GM18505 (cell line): ENCODE measurements at regions not wholly inside any gene's neighbourhood (a gene's known extent, or its start where the extent isn't known, plus 50 kb on each side); places are given as distances from the start of the nearest gene placed in this dataset.

Experiments
- ATAC-seq: cut with Tn5 transposase; IDR thresholded peaks from one replicate; pipeline ENCODE4 v1.9.1; 2021; ENCODE audit not compliant: unreplicated experiment
- POLR2A ChIP-seq: IDR thresholded peaks from 4 replicates; pipeline ENCODE4 v1.6.1; 2011; ENCODE audit warnings: borderline replicate concordance; ENCODE audit not compliant: insufficient read depth, insufficient read length; ENCODE audit errors: extremely low read depth

- ATAC-seq, result no peak
- TF ChIP-seq POLR2A, result no peak
These were observed 175.1 kb downstream of the SHQ1 start for GRCh38 chr3:72673011-72673771.

- ATAC-seq, result no peak
- TF ChIP-seq POLR2A, result no peak
These were observed 179.0 kb downstream of the SHQ1 start for GRCh38 chr3:72669224-72669623.

DNA sequence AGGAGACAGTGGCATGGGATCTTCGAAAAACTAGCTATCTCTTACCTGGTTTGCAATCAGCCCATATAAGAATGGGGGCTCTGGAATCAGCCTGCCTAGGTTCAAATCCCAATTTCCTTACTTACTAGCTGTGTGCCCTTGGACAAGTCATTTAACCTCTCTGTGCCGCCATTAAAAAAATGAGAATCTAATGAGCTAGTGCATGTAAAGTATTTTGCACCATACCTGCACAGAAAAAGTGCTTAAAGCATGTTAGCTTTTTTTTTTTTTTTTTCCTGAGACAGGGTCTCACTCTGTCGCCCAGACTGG is 181.8 kb downstream of the SHQ1 start:
- no peak for ATAC-seq
- no peak for TF ChIP-seq POLR2A

DNA sequence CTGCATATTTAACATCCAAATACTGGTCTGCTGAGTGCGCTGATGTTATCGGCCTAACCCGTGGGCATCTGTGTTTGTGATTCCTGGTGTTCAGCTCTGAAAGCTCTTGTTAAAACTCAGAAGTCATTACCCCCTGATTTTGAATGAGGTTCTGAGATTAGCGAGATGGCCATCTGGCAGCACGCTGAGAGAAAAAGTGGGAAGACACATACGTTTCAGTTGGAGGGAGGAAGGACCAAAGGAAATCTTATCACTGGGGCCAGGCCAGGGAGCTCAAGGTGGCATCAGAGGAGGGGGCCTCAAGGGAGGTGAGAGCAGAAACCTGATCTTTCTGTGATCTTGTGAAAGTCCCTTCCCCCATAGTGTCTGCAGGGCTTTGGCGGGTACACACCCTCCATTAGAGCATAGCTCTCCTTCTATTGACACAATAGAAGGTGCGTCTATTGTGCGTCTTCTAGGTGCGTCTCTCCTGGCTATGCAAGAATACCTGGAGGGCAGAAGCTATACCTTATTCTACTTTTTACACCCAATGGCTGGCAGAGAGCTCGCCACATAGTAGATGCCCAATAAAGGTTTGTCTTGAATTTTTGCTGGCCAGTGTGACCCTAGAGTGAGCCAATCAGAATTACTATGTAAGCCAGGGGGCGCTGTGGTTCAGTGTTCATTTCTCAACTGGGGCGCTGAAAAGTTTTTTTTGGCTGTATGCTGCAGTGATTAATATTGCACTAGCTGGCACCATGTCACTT is 182.4 kb downstream of the SHQ1 start:
- no peak for TF ChIP-seq POLR2A
- no peak for ATAC-seq

DNA sequence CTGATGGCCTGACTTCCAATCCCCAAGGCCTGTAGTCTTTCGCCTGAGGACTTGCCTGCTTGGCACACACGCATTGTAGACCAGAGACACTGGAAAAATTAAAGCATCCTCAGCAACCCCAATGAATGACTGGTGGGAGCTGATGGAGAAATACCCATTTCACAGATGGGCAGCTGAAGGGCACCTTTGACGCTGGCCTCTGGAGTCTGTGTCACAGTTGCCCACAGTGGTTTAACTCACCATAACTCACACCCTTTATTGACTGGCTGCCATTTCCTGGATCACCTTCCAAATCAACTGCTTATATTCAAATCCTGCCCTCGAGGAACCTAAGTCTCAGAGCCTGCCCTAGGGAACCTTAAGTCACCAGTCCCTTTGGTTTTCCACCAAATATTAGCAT is 183.1 kb downstream of the SHQ1 start:
- ATAC-seq, result no peak
- TF ChIP-seq POLR2A, result no peak

- TF ChIP-seq POLR2A, result no peak
- ATAC-seq, result no peak
These were observed 183.9 kb downstream of the SHQ1 start for GRCh38 chr3:72664184-72664975.

- no peak for ATAC-seq
- TF ChIP-seq POLR2A, result no peak
These were observed 184.8 kb downstream of the SHQ1 start for GRCh38 chr3:72663429-72663828.

GRCh38 chr3:72661115-72661457 is 187.2 kb downstream of the SHQ1 start:
- ATAC-seq, result no peak
- no peak for TF ChIP-seq POLR2A

DNA sequence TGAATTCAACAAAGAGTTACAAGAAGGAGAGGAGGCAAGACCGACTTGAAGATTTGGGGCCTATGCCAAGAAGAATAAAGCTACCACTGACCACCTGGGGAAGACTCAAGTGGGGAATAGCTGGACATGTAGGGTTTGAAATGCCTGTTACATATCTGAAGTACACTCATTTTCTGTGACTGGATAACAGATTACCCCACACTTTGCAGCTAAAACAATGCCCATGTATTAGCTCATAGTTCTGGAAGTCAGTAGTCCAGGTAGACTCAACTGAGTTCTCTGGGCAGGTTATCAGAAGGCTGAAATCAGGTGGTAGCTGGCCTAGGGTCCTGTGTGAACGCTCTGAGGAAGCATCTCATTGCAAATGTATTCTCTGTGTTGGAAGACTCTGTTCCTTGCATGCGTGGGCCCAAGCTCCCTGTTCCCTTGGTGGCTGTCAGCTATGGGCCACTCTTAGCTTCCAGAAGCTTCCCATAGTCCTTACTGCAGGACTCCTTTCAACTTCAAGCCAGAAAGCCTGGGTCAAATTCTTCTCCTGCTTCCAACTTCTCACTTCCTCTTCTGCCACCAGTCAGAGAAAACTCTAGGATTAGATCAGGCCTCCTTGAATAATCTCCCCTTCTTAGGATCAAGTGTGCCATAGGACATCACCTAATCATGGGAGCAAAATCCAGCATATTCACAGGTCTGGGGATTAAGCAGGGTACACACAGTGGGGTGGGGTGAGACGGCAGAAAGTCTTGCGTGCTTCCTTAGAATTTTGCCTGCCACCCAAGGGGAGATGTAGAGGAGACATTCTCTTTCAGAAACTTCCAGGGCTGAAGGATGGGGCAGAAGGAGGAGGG is 187.8 kb downstream of the SHQ1 start:
- no peak for TF ChIP-seq POLR2A
- ATAC-seq, result no peak

DNA sequence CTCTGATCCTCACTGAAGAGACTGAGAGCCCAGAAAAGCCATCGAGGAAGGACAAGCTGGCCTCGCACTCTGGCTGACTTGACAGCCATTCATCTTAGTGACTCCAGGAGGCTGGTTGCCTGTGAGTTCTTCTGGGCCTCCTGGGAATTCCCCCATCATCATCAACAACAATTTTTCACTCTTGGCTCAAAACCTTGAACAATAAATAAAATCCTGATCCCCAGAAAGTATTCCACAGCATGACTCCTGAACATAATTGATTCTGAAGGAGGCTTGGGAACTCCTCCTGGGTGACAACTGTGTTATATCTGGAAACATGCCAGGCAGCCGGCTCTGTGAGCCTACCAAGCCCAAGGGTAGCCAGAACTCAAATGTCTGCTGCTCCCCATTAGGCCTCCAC is 188.6 kb downstream of the SHQ1 start:
- no peak for ATAC-seq
- TF ChIP-seq POLR2A, result no peak

GRCh38 chr3:72659188-72659587 is 189.1 kb downstream of the SHQ1 start:
- no peak for TF ChIP-seq POLR2A
- no peak for ATAC-seq

DNA sequence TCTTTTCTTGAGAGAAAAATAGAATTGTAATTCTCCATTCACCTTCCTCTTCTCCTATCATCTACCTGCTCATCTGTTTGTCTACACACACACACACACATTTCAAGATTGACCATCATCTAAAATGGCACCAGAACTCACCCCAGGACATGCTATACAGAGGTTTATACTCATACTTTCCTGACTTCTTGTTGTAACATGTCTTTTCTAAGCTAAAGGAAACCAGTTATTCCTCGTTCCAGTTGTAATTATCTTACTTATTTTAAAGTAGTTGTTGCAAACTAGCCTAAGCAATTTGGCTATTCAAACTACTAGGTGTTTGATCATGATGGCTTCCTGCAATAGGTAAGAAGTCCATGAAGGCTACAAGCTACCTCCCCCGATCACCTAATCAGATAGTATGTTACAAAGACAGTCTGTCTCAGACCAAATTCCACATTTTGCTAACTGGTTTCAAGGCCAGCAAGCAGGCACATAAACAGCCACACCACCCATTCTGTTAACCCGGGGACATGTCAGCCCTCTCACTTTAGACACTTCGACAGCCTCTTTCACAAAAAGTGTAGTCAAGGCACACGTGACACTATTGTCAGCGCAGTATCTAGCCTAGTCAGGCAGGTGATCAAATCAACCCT is 189.7 kb downstream of the SHQ1 start:
- ATAC-seq, result no peak
- TF ChIP-seq POLR2A, result no peak

GRCh38 chr3:72657666-72658065 is 190.6 kb downstream of the SHQ1 start:
- ATAC-seq, result peak; percentile 77
- no peak for TF ChIP-seq POLR2A

- ATAC-seq, result no peak
- no peak for TF ChIP-seq POLR2A
These were observed 192.5 kb downstream of the SHQ1 start for GRCh38 chr3:72655723-72656122.
